CD4-positive, alpha-beta T cell treated with Interleukin-1 beta for 1 hour (primary cell): ENCODE measurements at regions not wholly inside any gene's neighbourhood (a gene's known extent, or its start where the extent isn't known, plus 50 kb on each side); places are given as distances from the start of the nearest gene placed in this dataset.
"Not testable (repeated sequence)": the region's sequence is repeated elsewhere in the genome, so short reads cannot be mapped to it uniquely, and the experiment has no call there.

Source experiments
- DNase-seq, 2 donors: peaks; one replicate each; pipeline ENCODE4 v3.0.0-alpha.2; 2020 to 2022

DNA sequence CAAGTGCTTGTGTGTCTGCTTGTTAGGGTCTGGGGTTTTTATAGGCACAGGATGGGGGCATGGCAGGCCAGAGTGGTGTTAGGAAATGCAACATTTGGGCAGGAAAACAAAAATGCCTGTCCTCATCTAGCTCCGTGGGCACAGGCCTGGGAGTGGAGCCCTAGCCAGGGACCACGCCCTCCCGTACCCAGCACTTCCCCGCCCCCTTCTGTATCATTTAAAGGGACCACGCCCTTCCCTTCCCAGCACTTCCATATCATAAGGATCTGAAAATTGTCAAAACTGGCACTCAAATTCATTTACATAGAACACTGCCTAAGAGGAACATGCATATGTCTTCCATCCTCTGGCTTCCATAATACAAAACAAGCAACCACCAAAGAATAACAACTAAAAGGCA lies 185.8 kb downstream of the B3GLCT start:
- DNase-seq, result no peak

DNA sequence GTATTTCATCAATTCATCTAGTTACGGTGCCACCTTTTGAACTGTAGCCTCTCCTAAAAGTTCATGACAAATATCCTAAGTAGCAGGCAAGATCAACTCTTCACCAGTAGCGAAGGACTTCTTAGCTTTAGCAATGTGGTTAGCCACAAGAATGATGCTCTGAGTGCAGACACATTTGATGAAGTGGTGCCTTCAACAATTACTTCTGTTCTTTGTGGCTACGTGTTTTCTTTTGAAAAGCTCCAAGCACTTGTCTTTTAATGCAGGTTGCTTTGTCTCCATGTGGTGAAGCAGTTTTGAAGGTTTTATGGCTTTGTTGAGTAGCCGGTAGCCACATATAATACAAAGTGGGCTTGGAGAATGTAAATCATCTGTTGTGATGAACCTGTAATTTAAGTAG lies 194.7 kb downstream of the B3GLCT start:
- DNase-seq, result no peak

DNA sequence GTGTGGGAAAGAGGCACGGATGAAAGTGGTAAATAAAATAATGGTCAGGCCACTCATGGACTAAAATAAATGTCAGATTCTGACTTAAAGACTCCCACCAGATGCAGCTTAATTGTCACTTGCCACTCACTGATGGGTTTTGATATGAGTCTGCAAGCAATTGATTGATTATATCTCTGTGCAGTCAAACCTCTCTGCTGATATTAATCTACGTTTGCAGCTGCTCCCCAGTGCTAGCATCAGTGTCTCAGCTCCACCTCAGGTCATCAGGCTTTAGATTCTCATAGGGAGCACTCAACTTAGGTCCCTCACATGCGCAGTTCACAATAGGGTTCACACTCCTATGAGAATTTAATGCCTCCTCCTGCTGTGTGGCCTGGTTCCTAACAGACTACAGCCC lies 195.3 kb downstream of the B3GLCT start:
- DNase-seq, result no peak

DNA sequence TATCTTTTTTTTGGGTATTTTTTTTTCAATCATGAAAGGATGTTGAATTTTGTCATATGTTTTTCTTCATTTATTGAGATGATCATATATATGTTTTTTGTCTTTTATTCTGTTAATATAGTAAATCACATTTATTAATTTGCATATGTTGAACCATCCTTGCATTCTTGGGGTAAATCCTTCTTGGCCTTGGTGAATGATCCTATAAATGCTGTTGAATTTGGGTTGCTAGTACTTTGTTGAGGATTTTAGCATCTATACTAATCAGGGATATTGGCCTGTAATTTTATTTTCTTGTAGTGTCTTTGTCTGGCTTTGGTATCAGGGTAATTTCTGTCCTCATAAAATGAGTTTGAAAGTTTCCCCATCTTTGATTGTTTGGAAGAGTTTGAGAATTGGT lies 199.9 kb downstream of the B3GLCT start:
- no peak for DNase-seq

DNA sequence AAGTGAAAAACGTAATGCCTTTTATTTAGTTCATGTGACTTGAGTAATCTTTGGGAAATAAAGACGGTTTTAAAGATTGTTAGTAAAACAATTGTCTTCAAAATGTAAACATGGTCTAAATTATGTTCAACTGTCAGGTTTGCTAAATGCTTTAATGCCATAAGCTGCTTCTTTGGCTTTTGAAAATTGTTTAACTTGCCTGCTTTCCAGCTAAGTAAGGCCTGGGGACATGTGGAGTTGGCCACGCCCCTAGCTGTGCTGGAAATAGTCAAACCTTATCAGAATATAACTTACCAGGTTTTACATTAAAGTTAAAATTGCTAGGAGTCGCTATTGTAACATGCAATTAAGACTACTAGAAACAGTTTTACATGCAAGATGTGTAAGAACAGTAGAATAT lies 203.9 kb downstream of the B3GLCT start:
- not testable (repeated sequence) for DNase-seq

DNA sequence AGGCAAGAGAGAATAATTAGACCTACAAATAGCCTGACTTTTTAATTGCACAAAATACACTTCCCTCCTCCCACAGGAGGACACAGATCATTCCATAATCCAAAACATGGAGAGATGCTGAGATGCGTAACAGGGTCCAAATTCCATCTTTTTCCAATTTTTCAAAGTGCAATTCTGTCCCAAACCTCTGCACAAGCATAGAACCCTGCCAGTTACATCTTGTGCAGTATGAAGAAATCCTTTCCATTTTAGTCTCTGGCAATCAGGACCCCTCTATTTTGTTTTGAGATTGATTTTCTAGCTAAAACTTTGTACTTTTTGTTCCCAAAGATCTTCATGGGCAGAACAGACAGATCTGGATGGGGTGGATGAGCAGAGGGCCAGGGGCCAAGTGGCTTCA lies 209.2 kb downstream of the B3GLCT start:
- no peak for DNase-seq

DNA sequence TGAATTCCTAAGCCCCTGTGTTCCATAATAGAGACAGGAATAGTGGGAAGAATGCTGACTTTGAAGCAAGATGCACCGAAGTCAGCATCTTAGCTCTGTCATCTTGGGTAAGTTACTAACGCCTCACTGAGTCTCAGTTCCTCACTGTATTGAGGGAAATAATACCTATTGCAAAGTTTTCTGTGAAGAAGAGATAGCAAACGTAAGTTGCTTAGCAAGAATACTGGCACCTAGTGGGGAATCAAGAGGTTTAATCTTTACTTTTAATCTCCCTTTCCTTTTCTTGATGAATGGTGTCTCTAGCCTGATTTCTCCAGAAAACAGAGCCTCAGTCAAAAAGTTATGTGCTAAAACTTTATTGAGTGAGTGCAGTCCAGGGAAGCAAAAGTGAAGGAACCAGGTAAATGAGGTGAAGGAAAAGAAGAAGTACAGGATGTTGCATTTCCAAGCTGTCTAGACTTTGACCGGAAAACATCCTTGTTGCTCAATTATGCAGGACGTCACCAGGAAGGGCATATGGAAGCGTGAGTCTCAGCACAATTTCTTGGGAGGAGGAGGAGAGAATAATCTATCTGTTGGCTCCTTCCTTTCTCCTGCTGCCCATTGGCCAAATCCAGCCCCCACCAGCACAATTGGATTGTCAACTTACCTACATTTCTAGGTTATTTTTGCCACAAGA lies 210.0 kb downstream of the B3GLCT start:
- no peak for DNase-seq

DNA sequence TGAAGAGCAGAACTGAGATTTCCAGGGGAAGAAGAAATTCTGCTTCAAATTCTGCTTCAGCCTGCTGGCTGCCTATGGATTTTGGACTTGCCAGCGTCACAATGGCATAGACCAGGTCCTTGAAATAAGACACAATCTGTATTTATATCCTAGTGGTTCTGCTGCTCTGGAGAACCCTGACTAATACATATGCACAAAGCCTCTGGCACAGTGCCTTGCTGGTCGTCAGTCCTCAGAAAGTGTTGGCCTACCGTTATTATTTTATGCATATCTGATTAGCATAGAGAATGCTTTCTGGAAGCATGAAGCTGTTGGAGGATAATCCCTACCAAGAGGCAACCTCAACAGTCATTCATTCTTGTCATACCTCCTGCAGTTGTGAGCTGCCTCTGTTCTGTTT lies 213.7 kb downstream of the B3GLCT start:
- no peak for DNase-seq

DNA sequence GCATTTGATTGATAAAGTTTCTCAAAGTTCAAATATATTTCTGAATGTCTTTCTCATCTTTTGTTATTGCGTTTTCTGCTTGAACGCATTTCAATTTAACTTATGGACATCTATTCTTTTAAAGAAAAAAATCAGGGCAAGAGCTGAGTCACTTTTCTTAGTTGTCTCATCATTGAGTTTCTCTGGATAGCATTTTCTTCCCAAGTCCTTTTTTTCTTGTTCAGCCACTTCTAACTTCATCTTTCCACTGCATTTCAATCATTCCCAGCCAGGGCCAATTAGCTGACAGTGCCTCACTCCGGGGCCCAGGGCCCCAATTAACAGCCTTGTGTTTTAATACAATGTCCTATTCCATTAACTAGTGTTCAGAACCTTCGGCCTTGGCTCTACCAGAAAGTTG lies 216.3 kb downstream of the B3GLCT start:
- DNase-seq, result no peak

DNA sequence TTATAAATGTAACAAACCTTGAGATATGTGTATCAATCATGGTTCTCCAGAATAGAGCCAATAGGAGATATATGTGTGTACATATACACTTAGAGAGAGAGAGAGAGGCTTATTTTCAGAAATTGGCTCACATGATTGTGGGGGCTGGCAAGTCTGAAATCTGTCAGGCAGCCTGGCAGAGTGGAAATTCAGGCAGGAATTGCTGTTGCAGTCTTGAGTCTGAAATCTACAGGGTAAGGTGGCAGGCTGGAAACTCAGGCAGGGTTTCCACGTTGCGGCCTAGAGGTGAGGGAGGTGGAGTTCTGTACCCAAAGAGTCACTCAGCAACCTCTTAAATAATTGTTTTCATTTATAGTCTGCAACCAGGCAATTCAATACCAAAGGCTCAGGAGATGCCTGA lies 218.4 kb downstream of the B3GLCT start:
- DNase-seq, result no peak

DNA sequence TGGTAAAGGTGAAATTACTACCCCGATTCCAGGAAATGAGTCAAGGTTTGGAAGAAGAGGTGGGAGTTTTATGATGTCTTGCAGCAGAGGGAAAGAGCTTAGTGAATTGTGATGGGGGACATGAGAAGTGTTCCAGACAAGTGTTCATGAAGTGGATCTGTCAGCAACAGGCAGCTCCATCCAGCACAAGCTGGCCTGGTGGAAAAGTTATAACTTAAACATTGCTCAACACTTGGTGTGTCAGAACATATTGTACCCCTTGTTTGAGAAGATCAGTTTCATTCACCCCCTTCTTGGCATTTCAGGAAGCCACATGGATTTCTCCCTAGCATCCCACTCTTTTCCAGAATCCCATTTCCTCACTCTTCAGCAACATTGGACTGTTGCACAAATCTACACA lies 222.0 kb downstream of the B3GLCT start:
- no peak for DNase-seq

DNA sequence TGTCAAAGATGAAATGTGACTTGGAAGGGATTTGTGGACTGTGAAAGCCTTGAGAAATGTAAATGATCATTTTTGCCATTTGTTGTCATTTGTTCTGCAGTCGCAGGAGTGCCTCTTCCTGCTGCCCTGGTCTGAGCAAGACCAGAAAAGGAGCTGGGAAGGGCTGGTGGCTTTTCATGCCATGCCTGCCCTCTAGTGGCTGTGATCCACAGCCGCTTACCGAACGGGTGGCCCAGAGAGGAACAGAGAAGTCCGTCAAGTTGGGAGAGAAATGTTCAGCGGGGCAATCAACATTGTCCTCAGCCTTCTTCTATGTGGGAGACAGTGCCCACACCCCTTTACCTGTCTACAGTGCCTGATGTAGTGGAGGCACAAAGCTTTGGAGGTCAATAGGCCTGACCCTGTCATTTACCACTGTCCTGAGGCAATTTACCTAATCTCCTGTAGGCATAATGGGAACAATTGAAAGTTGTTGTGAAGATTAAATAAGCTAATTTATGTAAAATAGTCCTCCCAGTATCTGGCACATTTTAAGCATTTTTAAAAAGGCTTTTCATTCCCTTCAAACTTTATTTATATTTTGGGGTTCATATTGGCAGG lies 224.5 kb downstream of the B3GLCT start:
- DNase-seq, result peak; percentile 51 to 52

DNA sequence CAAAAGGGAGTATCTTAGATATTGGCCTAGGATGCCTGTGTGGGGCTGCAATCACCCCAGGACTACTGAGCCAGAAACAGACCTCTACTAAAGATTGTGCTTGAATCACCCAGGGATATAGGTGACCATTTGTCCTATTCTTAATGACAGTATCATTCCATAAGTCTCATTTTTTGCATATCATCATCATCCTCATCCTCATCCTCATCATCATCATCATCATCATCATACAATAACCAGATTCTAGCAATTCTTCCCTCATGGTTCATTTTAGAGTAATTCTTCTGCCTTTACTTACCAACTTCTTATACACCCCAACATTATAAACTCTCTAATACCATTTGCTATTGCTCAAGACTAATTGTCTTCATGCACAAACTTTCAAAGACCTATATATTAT lies 226.6 kb downstream of the B3GLCT start:
- no peak for DNase-seq

DNA sequence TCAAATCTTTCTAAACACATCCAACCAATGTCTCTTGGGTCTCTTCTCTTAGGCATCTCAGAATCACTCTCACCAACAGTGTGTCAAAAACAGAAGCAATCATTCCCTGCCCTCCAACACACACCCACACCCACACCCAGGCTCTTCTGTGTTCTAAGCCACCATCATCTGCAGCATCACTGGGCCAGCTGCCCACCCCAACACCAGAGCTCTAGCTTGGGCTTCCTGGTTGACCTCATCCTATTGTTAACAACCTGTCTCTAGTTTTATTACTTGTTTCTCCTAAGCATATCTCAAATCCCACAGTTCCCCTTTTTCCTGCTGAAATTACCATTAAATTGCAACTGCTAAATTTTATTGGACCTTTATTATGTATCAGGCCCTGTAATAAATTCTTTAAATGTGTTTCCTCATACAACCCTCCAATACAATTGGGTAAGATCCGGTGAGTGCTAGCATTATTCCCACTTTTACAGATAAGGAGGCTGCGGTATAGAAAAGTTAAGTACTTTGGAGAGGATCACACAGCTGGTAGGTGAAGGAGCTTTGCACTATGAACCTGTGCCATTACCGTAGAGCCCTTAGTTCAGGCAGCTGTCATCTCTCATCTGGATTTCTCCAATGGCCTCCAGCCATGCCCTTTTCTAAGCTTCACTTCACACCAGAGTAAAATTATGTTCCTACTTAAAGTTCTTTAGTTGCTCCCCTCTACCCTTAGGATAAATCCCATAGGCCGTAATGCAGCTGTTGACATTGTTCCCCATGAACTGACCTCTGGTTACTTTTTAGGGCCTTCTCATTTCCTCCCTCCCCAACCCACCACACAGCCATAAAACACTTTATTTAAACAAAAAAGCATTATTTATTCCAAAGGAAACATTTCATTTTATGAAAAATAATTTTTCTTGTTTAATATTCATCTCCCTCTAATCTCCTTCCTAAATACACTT lies 227.7 kb downstream of the B3GLCT start:
- no peak for DNase-seq

DNA sequence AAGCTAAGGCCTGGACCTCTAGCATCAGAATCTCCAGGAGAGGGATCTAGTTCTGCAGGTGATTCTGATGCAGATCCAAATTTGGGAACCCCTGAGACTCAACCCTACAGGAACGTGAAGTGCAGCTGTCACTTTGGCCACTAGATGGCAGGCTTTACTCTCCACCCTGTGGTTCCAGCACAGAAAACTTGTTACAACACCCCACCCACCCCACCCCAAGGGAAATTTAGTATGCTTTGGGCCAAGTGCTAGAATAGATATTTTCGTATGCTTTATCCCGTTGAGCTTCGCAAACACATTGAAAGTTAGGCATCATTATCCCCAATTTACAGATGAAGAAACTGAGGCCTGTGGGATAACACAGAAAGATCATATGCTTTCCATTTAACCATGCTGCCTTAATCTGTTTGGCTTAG lies 232.0 kb downstream of the B3GLCT start:
- peak; percentile 29 to 46 for DNase-seq

DNA sequence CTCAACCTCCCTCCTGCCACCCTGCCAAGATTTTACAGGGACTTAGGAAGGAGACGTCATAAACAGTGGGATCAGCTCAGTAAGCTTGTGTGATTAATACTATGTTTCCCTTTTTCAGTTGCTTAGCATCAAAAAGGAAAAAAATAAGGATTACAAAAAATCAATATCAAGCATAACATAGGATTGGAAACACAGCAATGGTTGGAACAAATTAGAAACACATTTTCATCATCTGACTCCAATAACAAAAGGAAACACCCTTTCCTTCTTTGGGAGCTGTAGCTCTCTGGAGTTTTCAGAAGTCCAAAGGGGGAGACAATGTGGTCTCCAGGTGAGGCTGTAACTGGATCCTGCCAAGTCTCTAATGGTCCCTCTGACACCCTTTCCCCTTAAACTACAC lies 233.4 kb downstream of the B3GLCT start:
- DNase-seq, result no peak

DNA sequence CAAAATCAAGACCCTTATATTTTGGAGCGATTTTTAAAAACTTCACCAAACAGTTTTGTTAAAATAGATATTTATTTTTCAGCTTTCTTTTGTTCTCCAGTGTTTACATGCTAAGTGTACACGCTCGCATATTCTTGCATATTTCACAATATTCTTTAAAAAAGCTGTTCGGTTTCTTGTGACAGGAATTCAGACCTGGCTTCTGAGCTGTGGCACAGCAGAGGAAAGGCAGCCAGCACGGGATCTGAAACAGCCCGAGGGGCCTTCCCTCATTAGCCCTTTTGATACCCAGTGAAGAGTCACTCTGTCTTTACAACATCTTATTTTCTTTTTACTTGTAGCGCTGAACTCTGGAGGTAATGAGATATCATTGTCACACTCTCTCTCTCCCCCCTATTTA lies 234.0 kb downstream of the B3GLCT start:
- DNase-seq, result no peak

DNA sequence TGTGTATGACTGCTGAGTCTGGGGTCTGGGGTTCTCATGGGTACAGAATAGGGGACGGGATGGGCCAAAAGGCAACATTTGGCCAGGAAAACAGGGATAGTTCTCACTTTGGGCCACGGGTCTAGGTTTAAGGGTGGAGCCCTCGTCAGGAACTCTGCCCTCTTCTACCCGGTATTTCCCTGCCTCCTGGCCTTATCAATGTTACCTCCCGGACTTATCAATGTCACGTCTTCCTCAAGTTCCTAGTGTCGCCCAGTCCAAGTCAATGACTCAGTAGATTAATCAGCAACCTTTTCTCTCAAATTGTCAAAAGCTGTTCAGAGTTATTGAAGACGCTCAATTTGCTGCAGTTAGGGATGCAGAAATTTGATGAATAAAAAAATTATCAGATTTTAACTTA lies 234.8 kb downstream of the B3GLCT start:
- DNase-seq, result no peak

DNA sequence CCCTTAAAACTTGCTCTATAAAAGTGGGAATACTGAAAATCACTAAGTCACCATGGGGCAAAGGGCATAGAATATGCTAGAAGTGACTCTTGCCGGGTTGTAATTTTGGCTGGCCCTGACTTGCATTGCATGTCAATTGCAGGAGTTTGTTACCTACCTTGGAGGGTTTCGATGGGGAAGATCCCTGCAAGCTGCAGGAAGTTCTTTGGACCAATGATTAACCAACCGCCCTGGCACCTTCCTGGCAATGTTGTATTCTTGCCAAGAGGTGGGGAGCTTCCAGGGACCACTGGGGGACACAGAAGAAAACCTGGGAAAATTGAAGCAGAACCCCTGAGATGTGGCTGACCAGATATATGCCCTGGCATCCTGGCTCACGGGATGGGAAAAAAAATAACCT lies 235.8 kb downstream of the B3GLCT start:
- DNase-seq, result no peak

DNA sequence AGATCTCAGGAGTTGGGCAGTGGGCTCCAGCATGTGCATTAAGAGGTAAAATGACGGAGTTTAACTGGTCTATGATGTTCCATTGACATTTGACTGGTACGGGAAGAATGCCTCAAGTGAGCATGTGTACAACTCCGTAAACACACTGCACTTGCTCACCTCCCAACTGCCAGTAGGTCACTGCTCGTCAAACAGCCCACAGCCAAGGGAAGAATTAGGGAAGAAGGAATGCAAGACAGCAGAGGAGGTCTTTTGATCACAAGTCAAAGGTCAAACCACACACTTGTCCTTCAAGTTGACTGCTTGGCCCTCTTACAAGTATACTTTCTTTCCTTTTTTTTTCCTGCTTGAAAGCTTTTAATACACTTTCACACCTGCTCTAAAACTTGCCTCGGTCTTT lies 236.7 kb downstream of the B3GLCT start:
- DNase-seq, result no peak

DNA sequence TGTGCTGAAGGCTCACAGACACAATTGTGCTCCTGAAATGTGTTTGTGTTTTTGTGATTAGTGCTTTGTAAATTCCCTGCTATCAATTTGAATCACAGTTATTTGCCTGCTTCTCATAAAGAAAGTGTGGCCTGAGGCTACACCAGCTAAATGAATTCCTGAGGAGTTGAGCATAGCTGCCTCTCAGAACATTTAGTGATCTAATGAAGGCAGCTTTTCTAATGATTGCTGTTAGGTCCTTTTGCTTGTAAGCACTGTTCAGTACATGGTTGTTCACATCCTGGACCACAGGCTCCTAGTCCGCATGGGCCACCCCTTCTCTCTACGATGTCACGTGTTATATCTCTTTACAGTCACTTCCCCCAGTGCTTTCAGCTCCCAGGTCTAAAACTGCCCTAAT lies 238.2 kb downstream of the B3GLCT start:
- DNase-seq, result no peak

DNA sequence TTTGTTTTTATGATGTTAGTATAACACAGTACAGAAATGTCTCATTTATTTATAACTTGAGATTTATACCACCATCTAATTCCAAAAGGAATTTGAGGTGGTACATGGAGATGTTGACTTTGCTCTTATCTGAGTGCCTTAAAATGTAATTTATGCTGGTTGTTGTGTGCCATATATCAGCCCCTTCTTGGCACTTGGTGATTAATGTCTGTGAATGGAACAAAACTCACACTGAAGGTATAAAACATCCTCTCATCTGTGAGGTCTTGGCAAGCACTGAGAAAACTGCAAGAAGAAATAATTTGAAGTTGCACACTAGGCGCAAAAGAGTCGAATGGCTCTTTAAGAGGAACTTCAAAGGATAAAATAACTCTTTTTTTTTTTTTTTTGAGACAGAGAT lies 240.4 kb downstream of the B3GLCT start:
- DNase-seq, result no peak

DNA sequence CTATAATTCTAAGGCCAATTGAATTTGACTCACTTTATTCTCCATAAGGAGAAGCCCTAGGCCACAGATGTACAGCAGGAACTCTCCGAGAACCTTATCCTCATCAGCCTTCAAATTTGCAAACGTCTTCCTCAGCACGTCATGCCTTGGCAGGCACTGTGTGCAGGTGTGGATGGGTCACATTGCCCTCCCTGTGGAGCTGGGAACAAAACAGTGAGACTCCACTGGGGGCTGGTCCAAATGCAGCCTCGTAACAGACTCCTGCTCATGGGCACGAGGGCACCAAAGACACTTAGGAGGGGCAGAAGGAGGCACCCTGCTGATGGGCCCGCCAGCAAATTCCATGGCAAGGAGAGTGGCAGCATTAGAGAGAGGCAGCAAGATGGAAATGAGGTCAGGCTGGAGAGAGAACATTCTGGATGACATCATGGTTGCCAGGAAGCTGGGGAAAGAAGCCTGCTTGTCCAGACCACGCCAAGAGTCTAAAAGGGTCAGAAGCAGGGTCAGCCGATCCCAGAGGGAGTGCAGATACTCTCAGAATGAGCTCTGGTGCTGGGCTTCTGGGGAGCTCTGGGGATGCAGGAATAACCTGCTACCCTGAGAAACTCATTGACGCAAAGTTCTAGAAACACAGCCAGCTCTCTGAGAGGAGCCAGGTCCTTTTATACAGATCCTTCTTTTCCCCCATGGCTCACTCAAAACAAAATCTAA lies 242.2 kb downstream of the B3GLCT start:
- DNase-seq, result no peak
